ENCODE measurements at regions not wholly inside any gene's neighbourhood (a gene's known extent, or its start where the extent isn't known, plus 50 kb on each side); places are given as distances from the start of the nearest gene placed in this dataset.

GRCh38 chr1:87200875-87201638, 127.6 kb upstream of the LMO4 start:
- Histone ChIP-seq H3K9me3 (no peaks in the 10 kb centered on the region), H3K4me3 (no peak overlapping the region), H3K27ac (no peak overlapping the region), H3K4me1 (no peaks in the 10 kb centered on the region), H3K9ac (ENCODE audit: low read depth in 2 of 2, low read length in 2 of 2) (no peak overlapping the region), H3K27me3 (no peaks in the 10 kb centered on the region), H3K36me3 (no peaks in the 10 kb centered on the region)
- no peak for DNase-seq
- TF ChIP-seq CTCF (IDR thresholded peaks at IDR 0.05) = no peak
- intact Hi-C loops (cut with DNase I) = no loop called here

GRCh38 chr1:87201768-87202167, 126.9 kb upstream of the LMO4 start:
- no peak for DNase-seq
- no peaks in the 10 kb centered on the region for H3K27me3 ChIP-seq
- no peak for TF ChIP-seq CTCF (IDR thresholded peaks at IDR 0.05)
- H3K9ac ChIP-seq (ENCODE audit: low read depth in 2 of 2, low read length in 2 of 2) = no peak overlapping the region
- H3K27ac ChIP-seq = no peak overlapping the region
- intact Hi-C loops (cut with DNase I) = no loop called here
- H3K9me3 ChIP-seq = no peaks in the 10 kb centered on the region
- no peaks in the 10 kb centered on the region for H3K4me1 ChIP-seq
- H3K4me3 ChIP-seq = no peak overlapping the region
- no peaks in the 10 kb centered on the region for H3K36me3 ChIP-seq

GRCh38 chr1:87202451-87202850, 126.2 kb upstream of the LMO4 start:
- no peak overlapping the region for H3K4me3 ChIP-seq
- H3K4me1 ChIP-seq = no peaks in the 10 kb centered on the region

GRCh38 chr1:87202922-87203655, 125.6 kb upstream of the LMO4 start:
- H3K9ac ChIP-seq (ENCODE audit: low read depth in 2 of 2, low read length in 2 of 2) = no peak overlapping the region
- H3K36me3 ChIP-seq = no peaks in the 10 kb centered on the region
- intact Hi-C loops (cut with DNase I) = no loop called here
- H3K4me1 ChIP-seq = no peaks in the 10 kb centered on the region
- no peaks in the 10 kb centered on the region for H3K27me3 ChIP-seq
- TF ChIP-seq CTCF (IDR thresholded peaks at IDR 0.05) = no peak
- H3K27ac ChIP-seq = no peak overlapping the region
- DNase-seq = no peak
- no peaks in the 10 kb centered on the region for H3K9me3 ChIP-seq
- H3K4me3 ChIP-seq = no peak overlapping the region

More at GRCh38 chr1:87202451-87202850, 126.2 kb upstream of the LMO4 start:
- no peak overlapping the region for H3K9ac ChIP-seq (ENCODE audit: low read depth in 2 of 2, low read length in 2 of 2)
- no peaks in the 10 kb centered on the region for H3K36me3 ChIP-seq
- intact Hi-C loops (cut with DNase I) = no loop called here
- no peak for DNase-seq
- H3K27ac ChIP-seq = no peak overlapping the region
- H3K27me3 ChIP-seq = no peaks in the 10 kb centered on the region
- no peak for TF ChIP-seq CTCF (IDR thresholded peaks at IDR 0.05)
- no peaks in the 10 kb centered on the region for H3K9me3 ChIP-seq

- no peak for DNase-seq
- Histone ChIP-seq H3K36me3 (no peaks in the 10 kb centered on the region), H3K9ac (ENCODE audit: low read depth in 2 of 2, low read length in 2 of 2) (no peak overlapping the region), H3K27ac (no peak overlapping the region), H3K9me3 (no peaks in the 10 kb centered on the region), H3K27me3 (no peaks in the 10 kb centered on the region), H3K4me3 (no peak overlapping the region), H3K4me1 (no peaks in the 10 kb centered on the region)
- intact Hi-C loops (cut with DNase I) = no loop called here
- TF ChIP-seq CTCF (IDR thresholded peaks at IDR 0.05) = no peak
Measured at GRCh38 chr1:87203904-87204303, 124.8 kb upstream of the LMO4 start.
